Right atrium auricular region (tissue), 2 donors: ENCODE measurements at regions not wholly inside any gene's neighbourhood (a gene's known extent, or its start where the extent isn't known, plus 50 kb on each side); places are given as distances from the start of the nearest gene placed in this dataset.

Source experiments
- DNase-seq: peaks from one replicate; pipeline ENCODE4 v3.0.0-alpha.2; 2019; ENCODE audit warnings: low spot score
- H3K27ac ChIP-seq, 2 donors: fragments of 200-600 bp; sonication (generic); 1 replicate in 1 of 2; 2 replicates in 1 of 2; pipeline ENCODE4 v1.5.1; 2016 to 2019
- H3K27me3 ChIP-seq, 2 donors: fragments of 200-600 bp; sonication (generic); one replicate each; pipeline versions ENCODE4 v1.5.1 to v1.6.0; 2017 to 2019
- H3K36me3 ChIP-seq: fragments of 200-600 bp; sonication (generic); one replicate; pipeline ENCODE4 v1.5.1; 2016
- H3K4me1 ChIP-seq, 2 donors: fragments of 200-600 bp; sonication (generic); one replicate each; pipeline versions ENCODE4 v1.5.1 to v1.6.0; 2017 to 2019
- H3K4me3 ChIP-seq, 2 donors: fragments of 200-600 bp; sonication (generic); 1 replicate in 1 of 2; 2 replicates in 1 of 2; pipeline ENCODE4 v1.5.1; 2017 to 2019; ENCODE audit warnings: mild to moderate bottlenecking in 1 of 2, moderate library complexity in 1 of 2
- H3K9me3 ChIP-seq, 2 donors: fragments of 200-600 bp; sonication (generic); one replicate each; pipeline ENCODE4 v1.5.1; 2019
- CTCF ChIP-seq, 2 donors: fragments of 200-600 bp; sonication (generic); IDR thresholded peaks; one replicate each; pipeline ENCODE4 v1.5.1; 2019; ENCODE audit warnings: antibody characterized with exemption in 2 of 2

- Histone ChIP-seq H3K4me3 (no peak overlapping the region), H3K36me3 (no peaks in the 10 kb centered on the region), H3K27me3 (no peaks in the 10 kb centered on the region), H3K9me3 (no peaks in the 10 kb centered on the region), H3K27ac (no peak overlapping the region), H3K4me1 (no peaks in the 10 kb centered on the region)
- TF ChIP-seq CTCF (IDR thresholded peaks at IDR 0.05), result no peak
- no peak for DNase-seq
Measured at GRCh38 chr5:90185897-90186468, 223.6 kb downstream of the CETN3 start.

- no peak overlapping the region for H3K4me3 ChIP-seq
- no peak for TF ChIP-seq CTCF (IDR thresholded peaks at IDR 0.05)
- no peaks in the 10 kb centered on the region for H3K27me3 ChIP-seq
- H3K36me3 ChIP-seq, result no peaks in the 10 kb centered on the region
- no peak overlapping the region for H3K27ac ChIP-seq
- no peaks in the 10 kb centered on the region for H3K9me3 ChIP-seq
- H3K4me1 ChIP-seq, result no peaks in the 10 kb centered on the region
- no peak for DNase-seq
Measured at GRCh38 chr5:90184764-90185163, 224.8 kb downstream of the CETN3 start.

- no peaks in the 10 kb centered on the region for H3K27me3 ChIP-seq
- no peak for DNase-seq
- no peak for TF ChIP-seq CTCF (IDR thresholded peaks at IDR 0.05)
- no peak overlapping the region for H3K4me3 ChIP-seq
- H3K9me3 ChIP-seq, result no peaks in the 10 kb centered on the region
- H3K4me1 ChIP-seq, result no peaks in the 10 kb centered on the region
- H3K27ac ChIP-seq, result no peak overlapping the region
- H3K36me3 ChIP-seq, result no peaks in the 10 kb centered on the region
Measured at GRCh38 chr5:90182726-90183125, 226.8 kb downstream of the CETN3 start.

- TF ChIP-seq CTCF (IDR thresholded peaks at IDR 0.05), result no peak
- H3K4me1 ChIP-seq, result peaks cover 0 to 9% of the 10 kb centered on the region in 2 donors
- no peaks in the 10 kb centered on the region for H3K27me3 ChIP-seq
- DNase-seq, result no peak
- H3K36me3 ChIP-seq, result no peaks in the 10 kb centered on the region
- peaks cover 0 to 11% of the 10 kb centered on the region in 2 donors for H3K9me3 ChIP-seq
- no peak overlapping the region for H3K4me3 ChIP-seq
- no peak overlapping the region for H3K27ac ChIP-seq
Measured at GRCh38 chr5:90174236-90174635, 235.3 kb downstream of the CETN3 start.

GRCh38 chr5:90173299-90174030 lies 236.1 kb downstream of the CETN3 start:
- H3K9me3 ChIP-seq, result peaks cover 0 to 11% of the 10 kb centered on the region in 2 donors
- TF ChIP-seq CTCF (IDR thresholded peaks at IDR 0.05), result no peak
- H3K4me3 ChIP-seq, result no peak overlapping the region
- no peaks in the 10 kb centered on the region for H3K27me3 ChIP-seq
- H3K4me1 ChIP-seq, result peaks cover 0 to 13% of the 10 kb centered on the region in 2 donors
- no peaks in the 10 kb centered on the region for H3K36me3 ChIP-seq
- no peak for DNase-seq
- no peak overlapping the region for H3K27ac ChIP-seq
